ENCODE measurements at regions not wholly inside any gene's neighbourhood (a gene's known extent, or its start where the extent isn't known, plus 50 kb on each side); places are given as distances from the start of the nearest gene placed in this dataset.

GRCh38 chr16:47877166-47877565 lies 278.6 kb downstream of the ABCC12 start:
- no peak for TF ChIP-seq BACH2 (CRISPR knock-in tag; IDR thresholded peaks at IDR 0.05; ENCODE audit: borderline replicate concordance)
- TF ChIP-seq, protein P1, sequence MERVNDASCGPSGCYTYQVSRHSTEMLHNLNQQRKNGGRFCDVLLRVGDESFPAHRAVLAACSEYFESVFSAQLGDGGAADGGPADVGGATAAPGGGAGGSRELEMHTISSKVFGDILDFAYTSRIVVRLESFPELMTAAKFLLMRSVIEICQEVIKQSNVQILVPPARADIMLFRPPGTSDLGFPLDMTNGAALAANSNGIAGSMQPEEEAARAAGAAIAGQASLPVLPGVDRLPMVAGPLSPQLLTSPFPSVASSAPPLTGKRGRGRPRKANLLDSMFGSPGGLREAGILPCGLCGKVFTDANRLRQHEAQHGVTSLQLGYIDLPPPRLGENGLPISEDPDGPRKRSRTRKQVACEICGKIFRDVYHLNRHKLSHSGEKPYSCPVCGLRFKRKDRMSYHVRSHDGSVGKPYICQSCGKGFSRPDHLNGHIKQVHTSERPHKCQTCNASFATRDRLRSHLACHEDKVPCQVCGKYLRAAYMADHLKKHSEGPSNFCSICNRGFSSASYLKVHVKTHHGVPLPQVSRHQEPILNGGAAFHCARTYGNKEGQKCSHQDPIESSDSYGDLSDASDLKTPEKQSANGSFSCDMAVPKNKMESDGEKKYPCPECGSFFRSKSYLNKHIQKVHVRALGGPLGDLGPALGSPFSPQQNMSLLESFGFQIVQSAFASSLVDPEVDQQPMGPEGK (CRISPR knock-in tag; IDR thresholded peaks at IDR 0.05; ENCODE audit: borderline replicate concordance): no peak
- TF ChIP-seq, protein P2, sequence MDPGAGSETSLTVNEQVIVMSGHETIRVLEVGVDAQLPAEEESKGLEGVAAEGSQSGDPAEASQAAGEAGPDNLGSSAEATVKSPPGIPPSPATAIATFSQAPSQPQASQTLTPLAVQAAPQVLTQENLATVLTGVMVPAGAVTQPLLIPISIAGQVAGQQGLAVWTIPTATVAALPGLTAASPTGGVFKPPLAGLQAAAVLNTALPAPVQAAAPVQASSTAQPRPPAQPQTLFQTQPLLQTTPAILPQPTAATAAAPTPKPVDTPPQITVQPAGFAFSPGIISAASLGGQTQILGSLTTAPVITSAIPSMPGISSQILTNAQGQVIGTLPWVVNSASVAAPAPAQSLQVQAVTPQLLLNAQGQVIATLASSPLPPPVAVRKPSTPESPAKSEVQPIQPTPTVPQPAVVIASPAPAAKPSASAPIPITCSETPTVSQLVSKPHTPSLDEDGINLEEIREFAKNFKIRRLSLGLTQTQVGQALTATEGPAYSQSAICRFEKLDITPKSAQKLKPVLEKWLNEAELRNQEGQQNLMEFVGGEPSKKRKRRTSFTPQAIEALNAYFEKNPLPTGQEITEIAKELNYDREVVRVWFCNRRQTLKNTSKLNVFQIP (CRISPR knock-in tag; IDR thresholded peaks at IDR 0.05; ENCODE audit: borderline replicate concordance, low read depth): no peak

DNA sequence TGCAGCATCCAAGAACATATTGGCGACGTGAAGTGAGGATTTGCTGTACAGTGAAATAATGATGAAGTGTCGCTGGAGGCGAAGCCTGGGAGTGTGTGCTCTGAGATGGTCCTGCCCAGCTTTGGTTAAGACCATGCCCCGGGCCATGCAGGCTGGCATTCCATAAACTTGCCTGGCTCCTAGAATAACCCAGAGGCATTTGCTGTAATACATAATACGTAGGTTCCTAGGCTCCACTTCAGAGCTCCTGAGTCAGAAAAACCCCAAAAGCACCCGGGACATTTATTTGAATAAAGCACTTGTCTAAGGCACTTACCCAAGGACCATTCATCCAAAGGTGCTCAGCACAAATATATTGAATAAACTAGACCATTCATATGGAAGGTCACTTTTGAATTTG lies 279.3 kb downstream of the ABCC12 start:
- TF ChIP-seq ESRRG (CRISPR knock-in tag; IDR thresholded peaks at IDR 0.05): no peak
- no peak for TF ChIP-seq ZC3H10 (CRISPR knock-in tag; IDR thresholded peaks at IDR 0.05)
- TF ChIP-seq, protein P3, sequence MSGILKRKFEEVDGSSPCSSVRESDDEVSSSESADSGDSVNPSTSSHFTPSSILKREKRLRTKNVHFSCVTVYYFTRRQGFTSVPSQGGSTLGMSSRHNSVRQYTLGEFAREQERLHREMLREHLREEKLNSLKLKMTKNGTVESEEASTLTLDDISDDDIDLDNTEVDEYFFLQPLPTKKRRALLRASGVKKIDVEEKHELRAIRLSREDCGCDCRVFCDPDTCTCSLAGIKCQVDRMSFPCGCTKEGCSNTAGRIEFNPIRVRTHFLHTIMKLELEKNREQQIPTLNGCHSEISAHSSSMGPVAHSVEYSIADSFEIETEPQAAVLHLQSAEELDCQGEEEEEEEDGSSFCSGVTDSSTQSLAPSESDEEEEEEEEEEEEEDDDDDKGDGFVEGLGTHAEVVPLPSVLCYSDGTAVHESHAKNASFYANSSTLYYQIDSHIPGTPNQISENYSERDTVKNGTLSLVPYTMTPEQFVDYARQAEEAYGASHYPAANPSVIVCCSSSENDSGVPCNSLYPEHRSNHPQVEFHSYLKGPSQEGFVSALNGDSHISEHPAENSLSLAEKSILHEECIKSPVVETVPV (CRISPR knock-in tag; IDR thresholded peaks at IDR 0.05): no peak
- TF ChIP-seq, protein P1 (CRISPR knock-in tag; IDR thresholded peaks at IDR 0.05; ENCODE audit: borderline replicate concordance): no peak
- no peak for ATAC-seq

More at GRCh38 chr16:47877166-47877565, 278.6 kb downstream of the ABCC12 start:
- ATAC-seq: no peak

DNA sequence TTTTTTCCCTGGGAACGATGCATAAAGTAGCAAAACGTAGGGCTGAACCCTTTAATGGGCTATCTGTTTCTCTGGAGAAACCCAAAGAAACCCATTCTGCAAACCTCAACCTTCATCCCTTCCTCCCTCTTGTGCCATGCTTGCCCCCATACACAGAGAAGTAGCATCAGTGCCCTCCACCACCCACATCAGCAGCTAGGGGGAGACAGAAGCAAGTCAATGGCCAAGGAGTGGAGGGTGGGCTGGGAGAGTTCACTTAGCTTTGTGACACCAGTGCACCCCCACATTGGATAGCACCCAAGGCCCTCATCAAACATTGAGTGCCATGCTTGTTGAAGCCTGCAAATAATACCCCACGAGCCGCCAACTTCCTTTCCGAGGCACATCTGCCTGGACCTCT lies 282.4 kb downstream of the ABCC12 start:
- no peak for TF ChIP-seq ZC3H10 (CRISPR knock-in tag; IDR thresholded peaks at IDR 0.05)
- no peak for TF ChIP-seq ISL1 (CRISPR knock-in tag; IDR thresholded peaks at IDR 0.05)
- no peak for TF ChIP-seq CSDC2 (CRISPR knock-in tag; IDR thresholded peaks at IDR 0.05)
- TF ChIP-seq CREB5 (CRISPR knock-in tag; IDR thresholded peaks at IDR 0.05; ENCODE audit: low read depth): no peak
- no peak for TF ChIP-seq SNAI2 (CRISPR knock-in tag; IDR thresholded peaks at IDR 0.05)
- TF ChIP-seq OSR1 (CRISPR knock-in tag; IDR thresholded peaks at IDR 0.05): no peak
- no peak for TF ChIP-seq TOX (CRISPR knock-in tag; IDR thresholded peaks at IDR 0.05; ENCODE audit: borderline replicate concordance)
- no peak for TF ChIP-seq ZNF8 (CRISPR knock-in tag; IDR thresholded peaks at IDR 0.05)
- TF ChIP-seq PPARA (CRISPR knock-in tag; IDR thresholded peaks at IDR 0.05; ENCODE audit: borderline replicate concordance): no peak
- TF ChIP-seq BACH2 (CRISPR knock-in tag; IDR thresholded peaks at IDR 0.05; ENCODE audit: borderline replicate concordance): no peak
- no peak for TF ChIP-seq ZFP30 (CRISPR knock-in tag; IDR thresholded peaks at IDR 0.05)
- TF ChIP-seq ZNF565 (CRISPR knock-in tag; conservative IDR thresholded peaks at IDR 0.05; ENCODE audit: low read depth): no peak
- no peak for TF ChIP-seq ZNF70 (CRISPR knock-in tag; IDR thresholded peaks at IDR 0.05)
- no peak for TF ChIP-seq ARNTL (CRISPR knock-in tag; IDR thresholded peaks at IDR 0.05; ENCODE audit: borderline replicate concordance, low read depth)
- no peak for TF ChIP-seq TCF4 (CRISPR knock-in tag; IDR thresholded peaks at IDR 0.05; ENCODE audit: borderline replicate concordance)
- TF ChIP-seq, protein P2 (CRISPR knock-in tag; IDR thresholded peaks at IDR 0.05; ENCODE audit: borderline replicate concordance, low read depth): no peak
- TF ChIP-seq, protein P3 (CRISPR knock-in tag; IDR thresholded peaks at IDR 0.05): no peak
- TF ChIP-seq GLIS3 (CRISPR knock-in tag; IDR thresholded peaks at IDR 0.05): no peak
- TF ChIP-seq RARB (CRISPR knock-in tag; IDR thresholded peaks at IDR 0.05): no peak
- peak; percentile 64 for ATAC-seq

Measured in SK-N-SH treated with all-trans-retinoic acid at 6 μM for 48 hours (cell line).